GM12878 (cell line): ENCODE measurements at regions not wholly inside any gene's neighbourhood (a gene's known extent, or its start where the extent isn't known, plus 50 kb on each side); places are given as distances from the start of the nearest gene placed in this dataset.

ENCODE experiments used
- ATAC-seq: fragments of 200-7000 bp; cut with Tn5 transposase; 3 replicates; pipeline ENCODE4 v1.9.1; 2020; ENCODE audit warnings: mild to moderate bottlenecking, moderate library complexity
- BruUV-seq: library from RNA; stranded (reverse); fragments of 400-500 nt; replicated peaks from 2 replicates; lab custom pipeline; 2021; lab: Mats Ljungman, UMichigan
- CTCF ChIA-PET: fragments of 300-600 bp; sonication (Branson Sonifier 250); formaldehyde crosslinking; extraction: SDS; loops from one replicate; lab custom pipeline; 2021; ENCODE audit warnings: inconsistent platforms; lab: Yijun Ruan, JAX
- POLR2A ChIA-PET: fragments of 350-600 bp; formaldehyde crosslinking; extraction: SDS; loops from one replicate; lab custom pipeline; 2021; ENCODE audit warnings: inconsistent platforms; lab: Charles Lee
- RAD21 ChIA-PET: fragments of 300-600 bp; sonication (Branson Sonifier 250); formaldehyde crosslinking; loops from one replicate; lab custom pipeline; 2023; ENCODE audit warnings: antibody characterized with exemption; ENCODE audit not compliant: unreplicated experiment; lab: Charles Lee
- SMC1A ChIA-PET: fragments of 300-600 bp; sonication (Branson Sonifier 250); formaldehyde crosslinking; loops from one replicate; lab custom pipeline; 2023; ENCODE audit not compliant: unreplicated experiment, uncharacterized antibody; lab: Charles Lee
- DNase-seq: peaks from one replicate; pipeline ENCODE4 v3.0.0-alpha.2; 2011; ENCODE audit warnings: low read depth, low spot score
- FAIRE-seq: peaks from 3 replicates; lab custom pipeline; 2011; peaks lifted over from hg19 to GRCh38; lab: Jason Lieb, UNC
- H2AFZ ChIP-seq: 2 replicates; pipeline ENCODE4 v1.6.0; 2011; ENCODE audit warnings: low read depth, low read length, control low read depth; ENCODE audit not compliant: control insufficient read depth
- H3K27ac ChIP-seq: 2 replicates; pipeline ENCODE4 v1.5.1; 2011; ENCODE audit warnings: control low read depth; ENCODE audit not compliant: control insufficient read depth, insufficient read depth
- H3K27me3 ChIP-seq, 2 experiments: replicated peaks in 1 of 2; 2 replicates each; pipeline versions ENCODE4 v1.6.0 to v1.6.1; 2011; ENCODE audit warnings: low read length in 1 of 2; ENCODE audit not compliant: control insufficient read depth in 2 of 2, insufficient read depth in 2 of 2
- H3K36me3 ChIP-seq, 2 experiments: 2 replicates each; pipeline ENCODE4 v1.5.1; 2011; ENCODE audit warnings: low read length in 1 of 2; ENCODE audit not compliant: control insufficient read depth in 2 of 2, insufficient read depth in 2 of 2
- H3K4me1 ChIP-seq: 2 replicates; pipeline ENCODE4 v1.6.1; 2011; ENCODE audit warnings: mild to moderate bottlenecking, low read length, moderate library complexity, mixed read lengths; ENCODE audit not compliant: control insufficient read depth, insufficient read depth
- H3K4me2 ChIP-seq: 2 replicates; pipeline ENCODE4 v1.6.0; 2011; ENCODE audit warnings: control low read depth; ENCODE audit not compliant: control insufficient read depth, insufficient read depth
- H3K4me3 ChIP-seq: fragments of 200-600 bp; sonication (generic); 2 replicates; pipeline ENCODE4 v1.5.1; 2016
- H3K79me2 ChIP-seq: 2 replicates; pipeline ENCODE4 v1.6.0; 2011; ENCODE audit warnings: low read length; ENCODE audit not compliant: control insufficient read depth, insufficient read depth
- H3K9ac ChIP-seq: 2 replicates; pipeline ENCODE4 v1.8.0; 2011; ENCODE audit warnings: low read length, control low read depth, mixed read lengths; ENCODE audit not compliant: control insufficient read depth, insufficient read depth
- H3K9me3 ChIP-seq: replicated peaks from 3 replicates; pipeline ENCODE4 v1.5.1; 2011; ENCODE audit warnings: mild to moderate bottlenecking, low read length; ENCODE audit not compliant: control insufficient read depth, insufficient read depth
- H4K20me1 ChIP-seq: 2 replicates; pipeline ENCODE4 v1.6.0; 2011; ENCODE audit not compliant: control insufficient read depth, insufficient read depth
- CBX3 ChIP-seq: fragments of 200-600 bp; sonication (generic); IDR thresholded peaks from 2 replicates; pipeline ENCODE4 v1.6.1; 2016; ENCODE audit warnings: low read depth, borderline replicate concordance
- CREB1 ChIP-seq: IDR thresholded peaks from 2 replicates; pipeline ENCODE4 v1.6.1; 2012; ENCODE audit warnings: low read depth, mild to moderate bottlenecking, inconsistent platforms
- EED ChIP-seq: sonication (generic); IDR thresholded peaks from 2 replicates; pipeline ENCODE4 v1.6.1; 2016; ENCODE audit warnings: antibody characterized with exemption, low read depth
- EGR1 ChIP-seq, 2 experiments: IDR thresholded peaks; 1 replicate in 1 of 2; 2 replicates in 1 of 2; pipeline ENCODE4 v1.6.1; 2011 to 2012; ENCODE audit warnings: low read depth in 2 of 2, low read length in 2 of 2, borderline replicate concordance in 1 of 2, mild to moderate bottlenecking in 1 of 2, moderate library complexity in 1 of 2
- EZH2 ChIP-seq: IDR thresholded peaks from 2 replicates; pipeline ENCODE4 v1.6.1; 2012; ENCODE audit warnings: low read depth, mild to moderate bottlenecking, control low read depth, inconsistent platforms, low read length, borderline replicate concordance; ENCODE audit not compliant: control insufficient read depth
- GABPA ChIP-seq: IDR thresholded peaks from 2 replicates; pipeline ENCODE4 v1.6.1; 2014; ENCODE audit warnings: antibody characterized with exemption, low read depth, mild to moderate bottlenecking, inconsistent platforms
- HDAC2 ChIP-seq: fragments of 200-600 bp; sonication (generic); IDR thresholded peaks from 2 replicates; pipeline ENCODE4 v1.6.1; 2017
- HDGF ChIP-seq: fragments of 450-650 bp; IDR thresholded peaks from 2 replicates; pipeline ENCODE4 v1.6.1; 2016; ENCODE audit warnings: antibody characterized with exemption
- JUND ChIP-seq: IDR thresholded peaks from 2 replicates; pipeline ENCODE4 v1.6.1; 2012; ENCODE audit warnings: low read depth, mild to moderate bottlenecking, low read length, improper control_type of control experiment, moderate library complexity
- KLF5 ChIP-seq: fragments of 450-650 bp; IDR thresholded peaks from 2 replicates; pipeline ENCODE4 v1.6.1; 2014; ENCODE audit warnings: mild to moderate bottlenecking; ENCODE audit not compliant: partially characterized antibody
- NFYB ChIP-seq: IDR thresholded peaks from 2 replicates; pipeline ENCODE4 v1.6.1; 2011; ENCODE audit warnings: low read depth, mild to moderate bottlenecking, low read length, improper control_type of control experiment, moderate library complexity; ENCODE audit not compliant: insufficient read depth
- NKRF ChIP-seq: fragments of 450-650 bp; conservative IDR thresholded peaks from 2 replicates; pipeline ENCODE4 v1.6.1; 2017; ENCODE audit warnings: mild to moderate bottlenecking, moderate library complexity
- POLR2AphosphoS5 ChIP-seq: IDR thresholded peaks from 2 replicates; pipeline ENCODE4 v1.6.1; 2011; ENCODE audit warnings: mild to moderate bottlenecking, low read length, inconsistent platforms
- RAD21 ChIP-seq: IDR thresholded peaks from 2 replicates; pipeline ENCODE4 v1.6.1; 2011; ENCODE audit warnings: mild to moderate bottlenecking, low read depth, low read length, moderate library complexity; ENCODE audit not compliant: insufficient read depth
- RBBP5 ChIP-seq: fragments of 200-600 bp; sonication (generic); conservative IDR thresholded peaks from 2 replicates; pipeline ENCODE4 v1.6.1; 2016
- SMAD5 ChIP-seq: IDR thresholded peaks from 2 replicates; pipeline ENCODE4 v1.6.1; 2016; ENCODE audit warnings: antibody characterized with exemption, low read depth
- TAF1 ChIP-seq: IDR thresholded peaks from 2 replicates; pipeline ENCODE4 v1.6.1; 2011; ENCODE audit warnings: mild to moderate bottlenecking, low read depth, low read length, borderline replicate concordance
- TCF12 ChIP-seq: IDR thresholded peaks from 2 replicates; pipeline ENCODE4 v1.6.1; 2011; ENCODE audit warnings: low read depth, mild to moderate bottlenecking, low read length
- YY1 ChIP-seq: IDR thresholded peaks from 2 replicates; pipeline ENCODE4 v1.6.1; 2011; ENCODE audit warnings: low read depth, mild to moderate bottlenecking, low read length
- ZZZ3 ChIP-seq: IDR thresholded peaks from 2 replicates; pipeline ENCODE4 v1.6.1; 2011; ENCODE audit warnings: low read depth; ENCODE audit not compliant: control insufficient read depth, insufficient read length
- WGBS: methylation state at CpG from one replicate; pipeline ENCODE4 v1.1.6; 2016; ENCODE audit warnings: low lambda C conversion rate; ENCODE audit not compliant: insufficient replicate concordance, insufficient coverage; ENCODE audit errors: missing lambda C conversion rate; 5-methylcytosine and 5-hydroxymethylcytosine counted together
- in situ Hi-C: fragments of 300-500 bp; cut with MboI; formaldehyde crosslinking; loops from 9 replicates; pipeline ENCODE4 v1.14.3; 2018; ENCODE audit warnings: mixed read lengths
- intact Hi-C: fragments of 100-400 bp; cut with micrococcal nuclease; formaldehyde crosslinking; loops from one replicate; pipeline ENCODE4 v1.14.2; 2022; ENCODE audit not compliant: unreplicated experiment

- no peak overlapping the region for H2AFZ ChIP-seq
- no TSS peak for BruUV-seq
- WGBS, result 98% methylated on average over 2 of the region's 2 CpGs
- no peaks in the 10 kb centered on the region for H3K27me3 ChIP-seq
- SMC1A ChIA-PET, result interaction anchor here (1.2 to 2.0 kb wide), 4 partner anchors 14 to 81 kb away, joined by 3 to 5 read pairs (median 4); no protein-coding TSS in a partner anchor
- no peak overlapping the region for H3K4me2 ChIP-seq
- H3K27ac ChIP-seq, result no peak overlapping the region
- RAD21 ChIA-PET, result no interaction called here
- intact Hi-C loops, result no loop called here
- peaks cover 5% of the 10 kb centered on the region for H3K9me3 ChIP-seq
- no peaks in the 10 kb centered on the region; a peak in 1 of 4 replicates for H3K36me3 ChIP-seq
- POLR2A ChIA-PET, result no interaction called here
- no peak for FAIRE-seq
- no peak for ATAC-seq
- no peak overlapping the region for H3K4me3 ChIP-seq
- in situ Hi-C loops, result no loop called here
- TF ChIP-seq HDAC2 (no peak), ZZZ3 (no peak), TAF1 (no peak), TCF12 (no peak), EGR1 (IDR thresholded peaks at IDR 0.05; ENCODE audit: borderline replicate concordance in 1 of 2, low read depth in 2 of 2, low read length in 2 of 2) (no peak), RAD21 (no peak), YY1 (no peak), GABPA (no peak), POLR2AphosphoS5 (no peak), NFYB (no peak), EZH2 (no peak), RBBP5 (no peak), NKRF (no peak), CBX3 (no peak), SMAD5 (no peak), CREB1 (no peak), EED (no peak), JUND (no peak), KLF5 (no peak), HDGF (no peak)
- H3K4me1 ChIP-seq, result no peaks in the 10 kb centered on the region
- H3K9ac ChIP-seq, result no peak overlapping the region
- H4K20me1 ChIP-seq, result no peaks in the 10 kb centered on the region
- no peaks in the 10 kb centered on the region for H3K79me2 ChIP-seq
- CTCF ChIA-PET, result interaction anchor here (0.8 to 1.4 kb wide), 2 partner anchors 47 to 81 kb away, joined by 3 read pairs; no protein-coding TSS in a partner anchor
- no peak for DNase-seq
These were observed 298.5 kb downstream of the IGSF11 start for GRCh38 chr3:118736107-118736506.
